T-cell (primary cell): ENCODE measurements at regions not wholly inside any gene's neighbourhood (a gene's known extent, or its start where the extent isn't known, plus 50 kb on each side); places are given as distances from the start of the nearest gene placed in this dataset.

Experiments used
- ATAC-seq, 4 experiments: fragments of 200-7000 bp in 3 of 4; fragments of 150-1000 bp in 1 of 4; cut with Tn5 transposase; replicated peaks in 1 of 4; 1 replicate in 3 of 4; 2 replicates in 1 of 4; pipeline ENCODE4 v1.10.0; 2021; ENCODE audit warnings: moderate library complexity in 3 of 4, mild to moderate bottlenecking in 2 of 4, moderate number of reproducible peaks in 1 of 4
- CTCF ChIA-PET, 2 donors: fragments of 300-600 bp; sonication (Branson Sonifier 250); formaldehyde crosslinking; loops; one replicate each; lab custom pipeline; 2022; ENCODE audit warnings: antibody characterized with exemption in 2 of 2; lab: Charles Lee
- POLR2A ChIA-PET, 2 donors: fragments of 300-600 bp; sonication (Branson Sonifier 250); formaldehyde crosslinking; loops; one replicate each; lab custom pipeline; 2022; ENCODE audit warnings: antibody characterized with exemption in 2 of 2; lab: Charles Lee
- DNase-seq, 35 experiments: peaks; one replicate each; pipeline versions ENCODE4 v3.0.0 to v3.0.0-alpha.2; 2013 to 2023
- H3K27ac ChIP-seq: one replicate; pipeline ENCODE4 v1.5.1; 2013; ENCODE audit warnings: low read length
- H3K27me3 ChIP-seq, 2 experiments: replicated peaks in 1 of 2; 1 replicate in 1 of 2; 2 replicates in 1 of 2; pipeline versions ENCODE4 v1.6.1 to v1.7.0; 2013; ENCODE audit warnings: low read length in 1 of 2, mixed read lengths in 1 of 2; ENCODE audit not compliant: control insufficient read depth in 2 of 2, insufficient read depth in 2 of 2; ENCODE audit errors: extremely low read depth in 1 of 2
- H3K36me3 ChIP-seq, 2 donors: 1 replicate in 1 of 2; 2 replicates in 1 of 2; pipeline versions ENCODE4 v1.6.1 to v1.7.0; 2013; ENCODE audit warnings: low read length in 1 of 2; ENCODE audit not compliant: control insufficient read depth in 2 of 2, insufficient read depth in 1 of 2; ENCODE audit errors: extremely low read depth in 1 of 2
- H3K4me1 ChIP-seq, 2 experiments: 1 replicate in 1 of 2; 2 replicates in 1 of 2; pipeline versions ENCODE4 v1.6.1 to v1.7.0; 2013; ENCODE audit warnings: low read length in 2 of 2, mixed read lengths in 1 of 2; ENCODE audit not compliant: insufficient read depth in 2 of 2, control insufficient read depth in 1 of 2; ENCODE audit errors: extremely low read depth in 1 of 2
- H3K4me3 ChIP-seq, 2 donors: 1 replicate in 1 of 2; 2 replicates in 1 of 2; pipeline versions ENCODE4 v1.5.1 to v1.7.0; 2013; ENCODE audit warnings: mild to moderate bottlenecking in 2 of 2, low read length in 1 of 2, moderate library complexity in 1 of 2; ENCODE audit not compliant: control insufficient read depth in 1 of 2; ENCODE audit errors: extremely low read depth in 1 of 2
- H3K9me3 ChIP-seq: 2 replicates; pipeline ENCODE4 v1.7.0; 2013
- H3K27ac Mint-ChIP-seq, 2 donors: one replicate each; pipeline ENCODE4 v1.8.0; 2020 to 2021; ENCODE audit warnings: mild to moderate bottlenecking in 2 of 2, mixed read lengths in 2 of 2
- H3K27me3 Mint-ChIP-seq, 2 donors: one replicate each; pipeline ENCODE4 v1.8.0; 2021 to 2022; ENCODE audit warnings: mixed read lengths in 2 of 2
- H3K36me3 Mint-ChIP-seq: one replicate; pipeline ENCODE4 v1.8.0; 2021; ENCODE audit warnings: mixed read lengths
- H3K4me1 Mint-ChIP-seq, 3 donors: one replicate each; pipeline ENCODE4 v1.8.0; 2020 to 2022; ENCODE audit warnings: mixed read lengths in 3 of 3, mild to moderate bottlenecking in 1 of 3
- H3K4me3 Mint-ChIP-seq, 3 donors: one replicate each; pipeline ENCODE4 v1.8.0; 2020 to 2022; ENCODE audit warnings: mild to moderate bottlenecking in 3 of 3, mixed read lengths in 3 of 3, moderate library complexity in 3 of 3
- H3K9me3 Mint-ChIP-seq, 3 donors: one replicate each; pipeline ENCODE4 v1.8.0; 2020 to 2022; ENCODE audit warnings: mixed read lengths in 3 of 3
- WGBS: methylation state at CpG from one replicate; pipeline ENCODE4 v1.1.5; 2013; ENCODE audit warnings: missing lambda C conversion rate; ENCODE audit not compliant: insufficient coverage; 5-methylcytosine and 5-hydroxymethylcytosine counted together

GRCh38 chr3:87924485-87924884 lies 134.3 kb downstream of the CGGBP1 start:
- Histone ChIP-seq H3K27me3 (no peaks in the 10 kb centered on the region), H3K36me3 (no peaks in the 10 kb centered on the region), H3K27ac (no peak overlapping the region), H3K4me1 (no peaks in the 10 kb centered on the region), H3K9me3 (peaks cover 6% of the 10 kb centered on the region), H3K4me3 (no peak overlapping the region)
- peaks cover 0 to 2% of the 10 kb centered on the region in 2 donors for H3K27me3 Mint-ChIP-seq
- H3K36me3 Mint-ChIP-seq: no peaks in the 10 kb centered on the region
- no peak for ATAC-seq
- ChIA-PET CTCF (no interaction called here), POLR2A (interaction anchor here in 1 of 2 donors (0.7 kb wide), 1 partner anchor 271 kb away, joined by 4 read pairs; no protein-coding TSS in a partner anchor)
- H3K4me1 Mint-ChIP-seq: no peaks in the 10 kb centered on the region
- 80% methylated on average over 1 of the region's 1 CpG for WGBS
- H3K9me3 Mint-ChIP-seq: peaks cover 12 to 22% (median 20%) of the 10 kb centered on the region in 3 donors
- DNase-seq: no peak
- no peak overlapping the region for H3K4me3 Mint-ChIP-seq
- H3K27ac Mint-ChIP-seq: no peak overlapping the region

- Mint-ChIP-seq H3K4me1 (no peaks in the 10 kb centered on the region), H3K36me3 (no peaks in the 10 kb centered on the region), H3K27ac (no peak overlapping the region), H3K9me3 (peaks cover 15 to 20% (median 18%) of the 10 kb centered on the region in 3 donors), H3K27me3 (peaks cover 0 to 2% of the 10 kb centered on the region in 2 donors), H3K4me3 (no peak overlapping the region)
- no CpG with 5 or more reads among the region's 1 CpG for WGBS
- no peaks in the 10 kb centered on the region for H3K36me3 ChIP-seq
- ChIA-PET POLR2A (no interaction called here), CTCF (interaction anchor here in 1 of 2 donors (1.1 kb wide), 1 partner anchor 296 kb away, joined by 3 read pairs; no protein-coding TSS in a partner anchor)
- ATAC-seq (no peak), DNase-seq (no peak)
- no peaks in the 10 kb centered on the region for H3K4me1 ChIP-seq
- H3K27ac ChIP-seq: no peak overlapping the region
- no peak overlapping the region for H3K4me3 ChIP-seq
- H3K9me3 ChIP-seq: peaks cover 5% of the 10 kb centered on the region
- H3K27me3 ChIP-seq: no peaks in the 10 kb centered on the region
Observed at GRCh38 chr3:87920549-87920948, 138.3 kb downstream of the CGGBP1 start.

GRCh38 chr3:87901141-87901540 lies 157.7 kb downstream of the CGGBP1 start:
- no peaks in the 10 kb centered on the region for H3K4me1 Mint-ChIP-seq
- Histone ChIP-seq H3K4me3 (no peak overlapping the region), H3K27me3 (no peaks in the 10 kb centered on the region), H3K27ac (no peak overlapping the region), H3K36me3 (no peaks in the 10 kb centered on the region), H3K4me1 (no peaks in the 10 kb centered on the region), H3K9me3 (no peaks in the 10 kb centered on the region)
- ChIA-PET POLR2A (no interaction called here), CTCF (no interaction called here)
- DNase-seq: no peak
- H3K27ac Mint-ChIP-seq: no peak overlapping the region
- H3K36me3 Mint-ChIP-seq: no peaks in the 10 kb centered on the region
- WGBS: no CpG with 5 or more reads among the region's 1 CpG
- no peak for ATAC-seq
- H3K9me3 Mint-ChIP-seq: no peaks in the 10 kb centered on the region
- no peaks in the 10 kb centered on the region for H3K27me3 Mint-ChIP-seq
- H3K4me3 Mint-ChIP-seq: no peak overlapping the region

GRCh38 chr3:87900061-87900460 lies 158.7 kb downstream of the CGGBP1 start:
- Histone ChIP-seq H3K36me3 (no peaks in the 10 kb centered on the region), H3K27ac (no peak overlapping the region), H3K9me3 (no peaks in the 10 kb centered on the region), H3K4me1 (no peaks in the 10 kb centered on the region), H3K27me3 (no peaks in the 10 kb centered on the region), H3K4me3 (no peak overlapping the region)
- POLR2A ChIA-PET: no interaction called here
- Mint-ChIP-seq H3K27me3 (no peaks in the 10 kb centered on the region), H3K27ac (no peak overlapping the region), H3K4me1 (no peaks in the 10 kb centered on the region), H3K4me3 (no peak overlapping the region), H3K9me3 (no peaks in the 10 kb centered on the region), H3K36me3 (no peaks in the 10 kb centered on the region)
- ATAC-seq: no peak
- CTCF ChIA-PET: no interaction called here
- peak in 1 of 35 experiments; percentile 9 for DNase-seq
- 40% methylated on average over 1 of the region's 1 CpG for WGBS

GRCh38 chr3:87898971-87899370 lies 159.8 kb downstream of the CGGBP1 start:
- Histone ChIP-seq H3K36me3 (no peaks in the 10 kb centered on the region), H3K4me3 (no peak overlapping the region), H3K27ac (no peak overlapping the region), H3K9me3 (no peaks in the 10 kb centered on the region), H3K27me3 (no peaks in the 10 kb centered on the region), H3K4me1 (no peaks in the 10 kb centered on the region)
- Mint-ChIP-seq H3K4me3 (no peak overlapping the region), H3K27ac (no peak overlapping the region), H3K4me1 (no peaks in the 10 kb centered on the region), H3K9me3 (no peaks in the 10 kb centered on the region), H3K27me3 (no peaks in the 10 kb centered on the region), H3K36me3 (no peaks in the 10 kb centered on the region)
- ATAC-seq: no peak
- POLR2A ChIA-PET: no interaction called here
- CTCF ChIA-PET: no interaction called here
- no CpG with 5 or more reads among the region's 1 CpG for WGBS
- no peak for DNase-seq

GRCh38 chr3:87895983-87896382 lies 162.8 kb downstream of the CGGBP1 start:
- H3K9me3 Mint-ChIP-seq: no peaks in the 10 kb centered on the region
- 100% methylated on average over 1 of the region's 1 CpG for WGBS
- H3K27me3 Mint-ChIP-seq: no peaks in the 10 kb centered on the region
- Histone ChIP-seq H3K36me3 (no peaks in the 10 kb centered on the region), H3K27ac (no peak overlapping the region), H3K4me1 (no peaks in the 10 kb centered on the region), H3K27me3 (no peaks in the 10 kb centered on the region), H3K4me3 (no peak overlapping the region), H3K9me3 (no peaks in the 10 kb centered on the region)
- ChIA-PET POLR2A (no interaction called here), CTCF (no interaction called here)
- ATAC-seq (no peak), DNase-seq (no peak)
- no peak overlapping the region for H3K27ac Mint-ChIP-seq
- no peaks in the 10 kb centered on the region for H3K4me1 Mint-ChIP-seq
- no peaks in the 10 kb centered on the region for H3K36me3 Mint-ChIP-seq
- H3K4me3 Mint-ChIP-seq: no peak overlapping the region

GRCh38 chr3:87873136-87873535 lies 185.7 kb downstream of the CGGBP1 start:
- Mint-ChIP-seq H3K9me3 (peaks cover 11 to 36% (median 26%) of the 10 kb centered on the region in 3 donors), H3K27ac (no peak overlapping the region)
- no peak for ATAC-seq

More at GRCh38 chr3:87873136-87873535, 185.7 kb downstream of the CGGBP1 start:
- Mint-ChIP-seq H3K36me3 (no peaks in the 10 kb centered on the region), H3K4me1 (no peaks in the 10 kb centered on the region), H3K27me3 (no peaks in the 10 kb centered on the region), H3K4me3 (no peak overlapping the region)
- Histone ChIP-seq H3K4me3 (no peak overlapping the region), H3K9me3 (no peaks in the 10 kb centered on the region), H3K27ac (no peak overlapping the region), H3K4me1 (no peaks in the 10 kb centered on the region), H3K27me3 (no peaks in the 10 kb centered on the region), H3K36me3 (no peaks in the 10 kb centered on the region)
- no peak for DNase-seq
- ChIA-PET CTCF (no interaction called here), POLR2A (no interaction called here)
- WGBS: 78% methylated on average over 1 of the region's 1 CpG
